IMR-90 (cell line): ENCODE measurements at regions not wholly inside any gene's neighbourhood (a gene's known extent, or its start where the extent isn't known, plus 50 kb on each side); places are given as distances from the start of the nearest gene placed in this dataset.

ENCODE experiments used
- ATAC-seq: fragments of 200-7000 bp; cut with Tn5 transposase; 2 replicates; pipeline ENCODE4 v1.9.1; 2020; ENCODE audit warnings: low read depth, mild to moderate bottlenecking, moderate library complexity
- BruUV-seq: library from RNA; stranded (reverse); fragments of 400-500 nt; replicated peaks from 2 replicates; lab custom pipeline; 2021; lab: Mats Ljungman, UMichigan
- CTCF ChIA-PET: fragments of 300-600 bp; formaldehyde crosslinking; extraction: SDS; loops from one replicate; lab custom pipeline; 2021; ENCODE audit warnings: antibody characterized with exemption; lab: Yijun Ruan, JAX
- POLR2A ChIA-PET: fragments of 300-600 bp; sonication (Branson Sonifier 250); formaldehyde crosslinking; loops from one replicate; lab custom pipeline; 2022; ENCODE audit warnings: antibody characterized with exemption; ENCODE audit not compliant: unreplicated experiment; lab: Charles Lee
- DNase-seq: peaks from one replicate; pipeline ENCODE4 v3.0.0; 2013
- H2AFZ ChIP-seq: replicated peaks from 2 replicates; pipeline ENCODE3; 2013; ENCODE audit warnings: low read length, mild to moderate bottlenecking; ENCODE audit not compliant: poor library complexity
- H2AK5ac ChIP-seq: 2 replicates; pipeline ENCODE4 v1.6.1; 2013; ENCODE audit warnings: low read depth, low read length, inconsistent platforms
- H2AK9ac ChIP-seq: replicated peaks from 2 replicates; pipeline ENCODE3; 2013; ENCODE audit warnings: mild to moderate bottlenecking, low read depth, low read length, moderate library complexity; ENCODE audit not compliant: poor library complexity
- H2BK120ac ChIP-seq: 2 replicates; pipeline ENCODE4 v1.6.1; 2013; ENCODE audit warnings: low read depth, low read length, inconsistent platforms
- H2BK15ac ChIP-seq: 3 replicates; pipeline ENCODE4 v1.6.1; 2013; ENCODE audit warnings: low read depth, low read length, inconsistent platforms
- H2BK20ac ChIP-seq: 2 replicates; pipeline ENCODE4 v1.6.1; 2013; ENCODE audit warnings: low read depth, mild to moderate bottlenecking, inconsistent platforms, low read length, moderate library complexity
- H2BK5ac ChIP-seq: 2 replicates; pipeline ENCODE4 v1.6.1; 2013; ENCODE audit warnings: mild to moderate bottlenecking, low read depth, low read length, inconsistent platforms; ENCODE audit not compliant: poor library complexity, severe bottlenecking
- H3K14ac ChIP-seq: replicated peaks from 2 replicates; pipeline ENCODE4 v1.6.1; 2013; ENCODE audit warnings: low read depth, low read length, inconsistent platforms
- H3K18ac ChIP-seq: 2 replicates; pipeline ENCODE4 v1.6.1; 2013; ENCODE audit warnings: low read depth, low read length, control low read depth
- H3K23ac ChIP-seq: 2 replicates; pipeline ENCODE4 v1.6.1; 2013; ENCODE audit warnings: low read depth, low read length, inconsistent platforms
- H3K27ac ChIP-seq: 2 replicates; pipeline ENCODE4 v1.5.1; 2013; ENCODE audit warnings: mild to moderate bottlenecking, control low read depth, low read length; ENCODE audit not compliant: insufficient read depth
- H3K27me3 ChIP-seq: 2 replicates; pipeline ENCODE4 v1.6.1; 2013; ENCODE audit warnings: low read length; ENCODE audit not compliant: control insufficient read depth, insufficient read depth
- H3K36me3 ChIP-seq: 2 replicates; pipeline ENCODE4 v1.6.1; 2013; ENCODE audit warnings: low read length, mixed read lengths; ENCODE audit not compliant: control insufficient read depth, insufficient read depth
- H3K4ac ChIP-seq: 2 replicates; pipeline ENCODE4 v1.6.1; 2013; ENCODE audit warnings: low read depth, low read length, inconsistent platforms
- H3K4me1 ChIP-seq: 2 replicates; pipeline ENCODE4 v1.6.1; 2013; ENCODE audit warnings: low read length, mixed read lengths; ENCODE audit not compliant: control insufficient read depth, insufficient read depth
- H3K4me2 ChIP-seq: 2 replicates; pipeline ENCODE4 v1.6.1; 2013; ENCODE audit warnings: low read depth, mild to moderate bottlenecking, control low read depth, low read length, moderate library complexity
- H3K4me3 ChIP-seq: 2 replicates; pipeline ENCODE4 v1.5.1; 2013; ENCODE audit warnings: low read depth, mild to moderate bottlenecking, control low read depth, low read length, moderate library complexity; ENCODE audit not compliant: insufficient read depth
- H3K56ac ChIP-seq: 2 replicates; pipeline ENCODE4 v1.6.1; 2013; ENCODE audit warnings: low read length, inconsistent platforms; ENCODE audit not compliant: insufficient read depth; ENCODE audit errors: extremely low read depth
- H3K79me1 ChIP-seq, 2 experiments: 2 replicates each; pipeline ENCODE4 v1.6.1; 2013; ENCODE audit warnings: low read length in 2 of 2, inconsistent platforms in 1 of 2, low read depth in 1 of 2
- H3K9ac ChIP-seq: 2 replicates; pipeline ENCODE4 v1.6.1; 2013; ENCODE audit warnings: low read depth, low read length, control low read depth
- H3K9me1 ChIP-seq: 2 replicates; pipeline ENCODE4 v1.6.1; 2013; ENCODE audit warnings: low read length, inconsistent platforms; ENCODE audit not compliant: insufficient read depth
- H3K9me3 ChIP-seq: 2 replicates; pipeline ENCODE4 v1.6.1; 2013; ENCODE audit warnings: low read length; ENCODE audit not compliant: control insufficient read depth, insufficient read depth
- H4K20me1 ChIP-seq: 2 replicates; pipeline ENCODE4 v1.6.1; 2013; ENCODE audit warnings: low read length, inconsistent platforms; ENCODE audit not compliant: insufficient read depth
- H4K5ac ChIP-seq: 2 replicates; pipeline ENCODE4 v1.6.1; 2013; ENCODE audit warnings: mild to moderate bottlenecking, low read depth, low read length, control low read depth
- H4K8ac ChIP-seq, 2 experiments: 2 replicates each; pipeline ENCODE4 v1.6.1; 2013; ENCODE audit warnings: low read depth in 2 of 2, low read length in 2 of 2, control low read depth in 1 of 2, inconsistent platforms in 1 of 2
- H4K91ac ChIP-seq: 2 replicates; pipeline ENCODE4 v1.6.1; 2013; ENCODE audit warnings: low read depth, low read length, inconsistent platforms; ENCODE audit not compliant: insufficient read depth
- BHLHE40 ChIP-seq: fragments of 150-350 bp; IDR thresholded peaks from 2 replicates; pipeline ENCODE4 v1.6.1; 2016; ENCODE audit warnings: mild to moderate bottlenecking, low read depth, low read length
- CEBPB ChIP-seq: IDR thresholded peaks from 2 replicates; pipeline ENCODE4 v1.6.1; 2012; ENCODE audit warnings: low read depth, low read length, improper control_type of control experiment
- CHD1 ChIP-seq: IDR thresholded peaks from 2 replicates; pipeline ENCODE4 v1.6.1; 2012; ENCODE audit warnings: low read depth, low read length, improper control_type of control experiment
- CTCF ChIP-seq: conservative IDR thresholded peaks from 2 replicates; pipeline ENCODE4 v1.5.1; 2012; ENCODE audit warnings: mild to moderate bottlenecking, low read depth, low read length, improper control_type of control experiment
- ELK1 ChIP-seq: fragments of 150-350 bp; IDR thresholded peaks from 2 replicates; pipeline ENCODE4 v1.6.1; 2016; ENCODE audit warnings: low read depth, mild to moderate bottlenecking, low read length, moderate library complexity, borderline replicate concordance
- FOS ChIP-seq: fragments of 150-350 bp; IDR thresholded peaks from 2 replicates; pipeline ENCODE4 v1.6.1; 2016; ENCODE audit warnings: low read depth, low read length
- MAFK ChIP-seq: IDR thresholded peaks from 2 replicates; pipeline ENCODE4 v1.6.1; 2012; ENCODE audit warnings: low read depth, low read length, improper control_type of control experiment
- MAZ ChIP-seq: IDR thresholded peaks from 2 replicates; pipeline ENCODE4 v1.6.1; 2012; ENCODE audit warnings: low read depth, mild to moderate bottlenecking, low read length, improper control_type of control experiment, moderate library complexity, borderline replicate concordance
- MXI1 ChIP-seq: IDR thresholded peaks from 2 replicates; pipeline ENCODE4 v1.6.1; 2012; ENCODE audit warnings: low read depth, mild to moderate bottlenecking, low read length, moderate library complexity, borderline replicate concordance
- NFE2L2 ChIP-seq: fragments of 150-350 bp; IDR thresholded peaks from 2 replicates; pipeline ENCODE4 v1.6.1; 2016; ENCODE audit warnings: low read depth, mild to moderate bottlenecking, low read length
- POLR2A ChIP-seq: IDR thresholded peaks from 2 replicates; pipeline ENCODE4 v1.6.1; 2012; ENCODE audit warnings: mild to moderate bottlenecking, low read depth, low read length
- RAD21 ChIP-seq: IDR thresholded peaks from 2 replicates; pipeline ENCODE4 v1.6.1; 2012; ENCODE audit warnings: low read length, improper control_type of control experiment
- RCOR1 ChIP-seq: IDR thresholded peaks from 2 replicates; pipeline ENCODE4 v1.6.1; 2012; ENCODE audit warnings: mild to moderate bottlenecking, low read length, improper control_type of control experiment; ENCODE audit not compliant: insufficient replicate concordance
- RFX5 ChIP-seq: IDR thresholded peaks from 2 replicates; pipeline ENCODE4 v1.8.0; 2012; ENCODE audit warnings: low read depth, mild to moderate bottlenecking, low read length, moderate library complexity
- SMC3 ChIP-seq: fragments of 150-350 bp; IDR thresholded peaks from 2 replicates; pipeline ENCODE4 v1.6.1; 2016; ENCODE audit warnings: low read depth, mild to moderate bottlenecking, antibody characterized with exemption, low read length, moderate library complexity
- USF2 ChIP-seq: fragments of 150-350 bp; IDR thresholded peaks from 2 replicates; pipeline ENCODE4 v1.6.1; 2017; ENCODE audit warnings: mild to moderate bottlenecking, antibody characterized with exemption, low read length, low read depth
- WGBS, 2 experiments: methylation state at CpG; one replicate each; pipeline versions ENCODE4 v1.1.5 to v1.1.7; 2013; ENCODE audit warnings: missing lambda C conversion rate in 2 of 2; ENCODE audit not compliant: insufficient read length in 1 of 2; ENCODE audit errors: extremely low coverage in 2 of 2; 5-methylcytosine and 5-hydroxymethylcytosine counted together
- dilution Hi-C: fragments of 300-500 bp; cut with HindIII; formaldehyde crosslinking; loops from one replicate; pipeline ENCODE4 v1.14.3; 2018; ENCODE audit warnings: low sequenced_read_pairs; ENCODE audit not compliant: unreplicated experiment
- in situ Hi-C: fragments of 300-500 bp; cut with MboI; formaldehyde crosslinking; loops from 3 replicates; pipeline ENCODE4 v1.14.3; 2019; ENCODE audit warnings: low sequenced_read_pairs, inconsistent platforms, mixed read lengths
- intact Hi-C: fragments of 100-400 bp; cut with micrococcal nuclease; formaldehyde crosslinking; loops from 2 replicates; pipeline ENCODE4 v1.10.0; 2022

GRCh38 chr7:84631913-84632312 lies 437.3 kb upstream of the SEMA3A start:
- Histone ChIP-seq H3K56ac (no peak overlapping the region), H2AFZ (no peak overlapping the region), H3K9me1 (no peaks in the 10 kb centered on the region), H2AK9ac (no peak overlapping the region), H3K79me1 (peaks cover 0 to 3% of the 10 kb centered on the region in 2 experiments; a peak in 1 of 4 replicates), H4K20me1 (no peaks in the 10 kb centered on the region), H4K91ac (no peak overlapping the region), H3K9ac (no peak overlapping the region), H3K14ac (no peak overlapping the region), H3K4me3 (no peak overlapping the region), H3K9me3 (peaks cover 9% of the 10 kb centered on the region), H3K27ac (no peak overlapping the region), H3K23ac (no peak overlapping the region), H2AK5ac (no peak overlapping the region), H3K4ac (no peak overlapping the region), H4K8ac (no peak overlapping the region), H4K5ac (no peak overlapping the region), H3K36me3 (no peaks in the 10 kb centered on the region), H2BK20ac (no peak overlapping the region), H2BK120ac (no peak overlapping the region), H2BK5ac (no peak overlapping the region), H3K27me3 (no peaks in the 10 kb centered on the region), H3K4me1 (peaks cover 2% of the 10 kb centered on the region; the same call in 1 of the 2 replicates), H2BK15ac (no peak overlapping the region), H3K18ac (no peak overlapping the region), H3K4me2 (no peak overlapping the region)
- TF ChIP-seq MAZ: no peak
- TF ChIP-seq RAD21: no peak
- no peak for TF ChIP-seq RFX5
- TF ChIP-seq CEBPB: no peak
- TF ChIP-seq NFE2L2: no peak
- TF ChIP-seq CTCF: no peak
- TF ChIP-seq ELK1: no peak
- TF ChIP-seq BHLHE40: no peak
- no peak for TF ChIP-seq RCOR1
- no peak for TF ChIP-seq CHD1
- TF ChIP-seq SMC3: no peak
- TF ChIP-seq MAFK: no peak
- TF ChIP-seq POLR2A: no peak
- TF ChIP-seq USF2: no peak
- no peak for TF ChIP-seq MXI1
- no peak for TF ChIP-seq FOS
- intact Hi-C loops: no loop called here
- CTCF ChIA-PET: no interaction called here
- DNase-seq: no peak
- dilution Hi-C loops: no loop called here
- BruUV-seq: no TSS peak
- 100% methylated on average over 3 of the region's 4 CpGs; no CpG with 5 or more reads in 1 of the 2 experiments for WGBS, 2 experiments
- POLR2A ChIA-PET: no interaction called here
- in situ Hi-C loops: loop anchor here (25.0 kb wide), 1 partner anchor 380 kb away; no protein-coding TSS in a partner anchor
- ATAC-seq: no peak
